ENCODE measurements at regions not wholly inside any gene's neighbourhood (a gene's known extent, or its start where the extent isn't known, plus 50 kb on each side); places are given as distances from the start of the nearest gene placed in this dataset.

DNA sequence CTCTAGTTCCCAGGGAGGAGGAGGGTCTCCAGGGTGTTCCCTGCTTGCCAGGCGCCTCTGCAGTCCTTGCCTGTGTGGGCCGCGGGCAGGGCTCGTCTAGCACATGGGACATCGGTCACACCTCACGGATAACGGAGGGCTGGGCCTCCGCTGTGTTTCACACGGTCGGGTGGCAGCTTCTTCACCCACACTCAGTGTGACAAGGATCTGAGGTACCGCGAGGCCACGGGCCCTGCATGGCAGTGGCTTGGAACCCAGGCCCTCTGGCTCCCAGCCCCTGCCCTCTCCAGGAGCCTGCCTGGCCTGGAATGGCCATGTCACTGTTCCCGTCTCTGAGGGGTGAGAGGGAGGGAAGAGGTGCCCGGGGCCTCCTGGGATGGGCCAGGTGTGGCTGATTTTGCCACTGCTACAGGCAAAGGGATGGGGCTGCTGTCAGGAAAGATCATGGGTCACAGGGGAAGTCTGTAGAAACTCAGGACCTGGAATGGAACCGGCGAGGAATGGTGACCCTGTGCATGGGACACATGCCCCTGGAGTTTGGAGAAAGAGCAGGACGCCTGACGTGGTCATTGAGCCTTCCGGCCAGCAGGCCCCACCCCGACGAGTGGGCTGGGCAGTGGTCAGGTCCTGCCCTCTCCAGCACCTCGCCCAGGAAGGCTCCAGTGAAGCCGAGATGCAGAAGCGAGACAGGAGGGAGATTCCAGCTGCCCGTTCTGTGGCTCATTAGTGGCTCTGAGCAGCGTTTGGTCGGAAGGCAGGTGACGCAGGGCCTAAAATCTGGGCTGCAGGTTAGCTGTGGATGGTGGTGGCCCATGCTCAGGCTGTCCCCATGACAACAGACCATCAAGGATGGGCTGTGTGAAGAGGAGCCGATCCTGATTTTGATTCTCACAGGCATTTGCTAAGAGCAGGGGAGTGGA, 76.5 kb upstream of the GSE1 start (continued):
- TF ChIP-seq, protein P1, sequence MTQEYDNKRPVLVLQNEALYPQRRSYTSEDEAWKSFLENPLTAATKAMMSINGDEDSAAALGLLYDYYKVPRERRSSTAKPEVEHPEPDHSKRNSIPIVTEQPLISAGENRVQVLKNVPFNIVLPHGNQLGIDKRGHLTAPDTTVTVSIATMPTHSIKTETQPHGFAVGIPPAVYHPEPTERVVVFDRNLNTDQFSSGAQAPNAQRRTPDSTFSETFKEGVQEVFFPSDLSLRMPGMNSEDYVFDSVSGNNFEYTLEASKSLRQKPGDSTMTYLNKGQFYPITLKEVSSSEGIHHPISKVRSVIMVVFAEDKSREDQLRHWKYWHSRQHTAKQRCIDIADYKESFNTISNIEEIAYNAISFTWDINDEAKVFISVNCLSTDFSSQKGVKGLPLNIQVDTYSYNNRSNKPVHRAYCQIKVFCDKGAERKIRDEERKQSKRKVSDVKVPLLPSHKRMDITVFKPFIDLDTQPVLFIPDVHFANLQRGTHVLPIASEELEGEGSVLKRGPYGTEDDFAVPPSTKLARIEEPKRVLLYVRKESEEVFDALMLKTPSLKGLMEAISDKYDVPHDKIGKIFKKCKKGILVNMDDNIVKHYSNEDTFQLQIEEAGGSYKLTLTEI (CRISPR knock-in tag; conservative IDR thresholded peaks at IDR 0.05) = no peak
- TF ChIP-seq ZNF839 (CRISPR knock-in tag; IDR thresholded peaks at IDR 0.05; ENCODE audit: borderline replicate concordance) = peak; percentile 21; the same call in 1 of the 2 replicates
- no peak for TF ChIP-seq MYNN (CRISPR knock-in tag; IDR thresholded peaks at IDR 0.05; ENCODE audit: low read depth)
- no peak for TF ChIP-seq ARID2 (CRISPR knock-in tag; IDR thresholded peaks at IDR 0.05; ENCODE audit: borderline replicate concordance)
- TF ChIP-seq JDP2 (CRISPR knock-in tag; IDR thresholded peaks at IDR 0.05; ENCODE audit: borderline replicate concordance) = no peak
- TF ChIP-seq PAX8 (CRISPR knock-in tag; IDR thresholded peaks at IDR 0.05; ENCODE audit: borderline replicate concordance) = peak; percentile 52; the same call in 1 of the 2 replicates
- TF ChIP-seq, protein P2, sequence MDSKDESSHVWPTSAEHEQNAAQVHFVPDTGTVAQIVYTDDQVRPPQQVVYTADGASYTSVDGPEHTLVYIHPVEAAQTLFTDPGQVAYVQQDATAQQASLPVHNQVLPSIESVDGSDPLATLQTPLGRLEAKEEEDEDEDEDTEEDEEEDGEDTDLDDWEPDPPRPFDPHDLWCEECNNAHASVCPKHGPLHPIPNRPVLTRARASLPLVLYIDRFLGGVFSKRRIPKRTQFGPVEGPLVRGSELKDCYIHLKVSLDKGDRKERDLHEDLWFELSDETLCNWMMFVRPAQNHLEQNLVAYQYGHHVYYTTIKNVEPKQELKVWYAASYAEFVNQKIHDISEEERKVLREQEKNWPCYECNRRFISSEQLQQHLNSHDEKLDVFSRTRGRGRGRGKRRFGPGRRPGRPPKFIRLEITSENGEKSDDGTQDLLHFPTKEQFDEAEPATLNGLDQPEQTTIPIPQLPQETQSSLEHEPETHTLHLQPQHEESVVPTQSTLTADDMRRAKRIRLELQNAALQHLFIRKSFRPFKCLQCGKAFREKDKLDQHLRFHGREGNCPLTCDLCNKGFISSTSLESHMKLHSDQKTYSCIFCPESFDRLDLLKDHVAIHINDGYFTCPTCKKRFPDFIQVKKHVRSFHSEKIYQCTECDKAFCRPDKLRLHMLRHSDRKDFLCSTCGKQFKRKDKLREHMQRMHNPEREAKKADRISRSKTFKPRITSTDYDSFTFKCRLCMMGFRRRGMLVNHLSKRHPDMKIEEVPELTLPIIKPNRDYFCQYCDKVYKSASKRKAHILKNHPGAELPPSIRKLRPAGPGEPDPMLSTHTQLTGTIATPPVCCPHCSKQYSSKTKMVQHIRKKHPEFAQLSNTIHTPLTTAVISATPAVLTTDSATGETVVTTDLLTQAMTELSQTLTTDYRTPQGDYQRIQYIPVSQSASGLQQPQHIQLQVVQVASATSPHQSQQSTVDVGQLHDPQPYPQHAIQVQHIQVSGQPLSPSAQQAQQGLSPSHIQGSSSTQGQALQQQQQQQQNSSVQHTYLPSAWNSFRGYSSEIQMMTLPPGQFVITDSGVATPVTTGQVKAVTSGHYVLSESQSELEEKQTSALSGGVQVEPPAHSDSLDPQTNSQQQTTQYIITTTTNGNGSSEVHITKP (CRISPR knock-in tag; IDR thresholded peaks at IDR 0.05; ENCODE audit: low read depth) = no peak
- no peak for TF ChIP-seq ZNF709 (CRISPR knock-in tag; IDR thresholded peaks at IDR 0.05)
- TF ChIP-seq ZNF282 (IDR thresholded peaks at IDR 0.05; ENCODE audit: partially characterized antibody) = no peak
- 0 out of 2 replicates have a peak, but pooled peaks have one; percentile 41 for TF ChIP-seq ZNF605 (CRISPR knock-in tag; IDR thresholded peaks at IDR 0.05)
- TF ChIP-seq KAT7 (CRISPR knock-in tag; IDR thresholded peaks at IDR 0.05; ENCODE audit: borderline replicate concordance) = no peak
- TF ChIP-seq, protein P3, sequence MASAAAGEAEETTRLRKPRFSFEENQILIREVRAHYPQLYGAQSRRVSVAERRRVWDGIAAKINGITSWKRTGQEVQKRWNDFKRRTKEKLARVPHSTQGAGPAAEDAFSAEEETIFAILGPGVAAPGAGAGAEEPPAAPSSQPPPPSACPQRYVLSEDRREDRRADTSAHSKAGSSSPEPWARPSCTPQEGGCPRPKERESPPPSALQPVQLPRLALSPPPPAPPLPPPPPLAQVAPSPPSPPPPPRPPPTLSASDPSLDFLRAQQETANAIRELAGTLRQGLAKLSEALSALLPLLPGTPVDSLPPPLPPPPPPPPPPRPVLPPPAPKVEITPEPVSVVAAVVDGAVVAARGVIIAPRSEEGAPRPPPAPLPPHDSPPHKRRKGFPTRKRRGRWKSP (CRISPR knock-in tag; IDR thresholded peaks at IDR 0.05) = no peak
- TF ChIP-seq MAFF (IDR thresholded peaks at IDR 0.05; ENCODE audit: low read depth, low read length) = no peak
- TF ChIP-seq FOXJ3 (CRISPR knock-in tag; IDR thresholded peaks at IDR 0.05; ENCODE audit: borderline replicate concordance) = no peak
- TF ChIP-seq GABPA (IDR thresholded peaks at IDR 0.05; ENCODE audit: low read depth, low read length) = no peak
- TF ChIP-seq GABPA (CRISPR knock-in tag; IDR thresholded peaks at IDR 0.05; ENCODE audit: low read depth) = no peak
- peak; percentile 38; the same call in 1 of the 2 replicates for TF ChIP-seq ZNF616 (CRISPR knock-in tag; IDR thresholded peaks at IDR 0.05; ENCODE audit: low read depth)
- peak; percentile 36; the same call in 1 of the 2 replicates for TF ChIP-seq ZNF121 (CRISPR knock-in tag; IDR thresholded peaks at IDR 0.05)
- no peak for TF ChIP-seq ZNF563 (CRISPR knock-in tag; IDR thresholded peaks at IDR 0.05)
- TF ChIP-seq CREM (IDR thresholded peaks at IDR 0.05) = 0 out of 2 replicates have a peak, but pooled peaks have one; percentile 29
- no peak for TF ChIP-seq CREM (CRISPR knock-in tag; IDR thresholded peaks at IDR 0.05)
- TF ChIP-seq MED1 (CRISPR knock-in tag; IDR thresholded peaks at IDR 0.05) = peak; percentile 86
- TF ChIP-seq PITX1 (CRISPR knock-in tag; IDR thresholded peaks at IDR 0.05) = no peak; the same call in 1 of the 2 replicates
- 0 out of 2 replicates have a peak, but pooled peaks have one; percentile 16 for TF ChIP-seq ISL2 (CRISPR knock-in tag; IDR thresholded peaks at IDR 0.05)
